ENCODE measurements at regions not wholly inside any gene's neighbourhood (a gene's known extent, or its start where the extent isn't known, plus 50 kb on each side); places are given as distances from the start of the nearest gene placed in this dataset.

GRCh38 chr9:75488719-75489110, 400.4 kb downstream of the OSTF1 start:
- TF ChIP-seq CTCF (IDR thresholded peaks at IDR 0.05 in 4 of 5, conservative IDR thresholded peaks at IDR 0.05 in 1 of 5) (no peak), POLR2A (IDR thresholded peaks at IDR 0.05) (no peak)
